Hippocampal formation (tissue), 2 donors: ENCODE measurements at regions not wholly inside any gene's neighbourhood (a gene's known extent, or its start where the extent isn't known, plus 50 kb on each side); places are given as distances from the start of the nearest gene placed in this dataset.

ENCODE experiments used
- DNase-seq, 2 donors: peaks; one replicate each; lab custom pipeline; 2025; lab: John Stamatoyannopoulos, UW

DNA sequence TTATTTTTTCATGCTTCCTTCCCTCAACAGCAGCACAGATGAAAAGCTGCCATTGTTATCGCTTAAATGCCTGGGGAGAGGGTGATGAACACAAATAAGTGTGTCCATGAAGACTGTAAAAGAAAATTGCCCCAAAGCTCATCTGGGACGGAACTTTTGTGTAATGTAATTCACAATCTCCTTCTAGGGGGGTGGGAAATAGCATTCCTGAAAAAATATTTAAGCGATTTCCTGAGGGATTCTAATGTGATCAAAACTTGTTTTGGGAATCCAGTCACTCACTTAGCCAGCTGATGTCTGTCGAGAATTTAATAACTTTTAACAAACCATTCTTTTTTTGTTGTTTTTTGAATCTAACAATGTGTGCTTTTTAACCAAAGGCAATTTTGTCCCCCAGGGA, 427.9 kb downstream of the PLCL1 start:
- DNase-seq = no peak

- no peak for DNase-seq
Observed at GRCh38 chr2:198231562-198231961, 427.2 kb downstream of the PLCL1 start.

DNA sequence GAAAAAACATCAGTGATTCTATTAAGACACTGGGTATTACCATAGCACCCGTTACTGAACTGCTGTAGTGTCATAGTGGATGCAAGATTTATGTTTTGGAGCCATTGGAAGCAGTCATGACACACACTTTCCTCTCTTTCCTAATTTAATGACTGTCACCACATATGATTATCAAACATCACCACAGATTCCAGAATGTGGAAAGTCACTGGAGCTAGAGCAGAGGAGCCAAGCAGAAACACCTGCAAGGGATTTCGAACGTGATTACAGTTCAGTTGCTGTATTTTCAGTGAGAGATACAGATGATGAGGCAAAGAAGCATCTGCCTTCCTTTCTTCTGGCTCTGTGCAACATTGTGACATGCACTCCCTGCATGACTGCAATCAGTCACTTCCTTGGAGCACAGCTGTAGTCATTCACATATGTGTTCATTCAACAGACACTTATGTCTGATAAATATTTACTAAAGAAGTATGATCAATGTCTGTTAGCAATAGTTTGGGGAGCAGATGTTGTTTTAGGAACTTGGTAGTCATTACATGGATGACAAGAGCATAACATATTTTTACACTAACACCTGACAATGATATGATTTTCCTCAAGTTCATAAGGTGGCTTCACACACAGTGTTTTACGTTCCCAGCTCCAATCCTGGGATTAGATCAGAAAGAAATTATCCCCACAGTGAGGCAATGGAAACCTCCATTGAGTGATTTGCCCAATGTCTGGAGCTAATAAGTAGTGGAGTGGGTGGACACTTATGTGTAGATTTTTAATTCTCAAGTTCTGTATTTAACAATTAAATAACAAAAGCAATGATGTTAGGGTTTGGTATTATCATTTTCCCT, 416.6 kb downstream of the PLCL1 start:
- DNase-seq = no peak

DNA sequence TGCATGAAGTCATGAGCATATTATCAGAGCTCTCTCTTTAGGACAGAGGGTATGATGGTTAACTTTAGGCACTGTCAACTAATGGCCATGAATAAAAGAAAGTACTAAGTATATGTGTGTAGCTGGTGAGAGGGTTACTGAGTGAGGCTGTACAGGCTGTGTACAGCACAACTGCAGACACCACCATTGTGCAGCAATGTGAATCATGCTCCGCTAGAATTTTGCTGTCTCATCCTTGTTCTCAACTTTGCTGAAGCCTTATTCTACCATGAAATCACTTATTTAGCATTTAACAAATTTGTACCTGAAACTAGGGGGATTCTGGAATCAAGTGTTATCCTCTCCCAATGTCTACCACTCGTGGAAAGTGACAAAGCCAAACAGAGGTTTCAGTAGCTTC, 414.9 kb downstream of the PLCL1 start:
- DNase-seq = no peak

DNA sequence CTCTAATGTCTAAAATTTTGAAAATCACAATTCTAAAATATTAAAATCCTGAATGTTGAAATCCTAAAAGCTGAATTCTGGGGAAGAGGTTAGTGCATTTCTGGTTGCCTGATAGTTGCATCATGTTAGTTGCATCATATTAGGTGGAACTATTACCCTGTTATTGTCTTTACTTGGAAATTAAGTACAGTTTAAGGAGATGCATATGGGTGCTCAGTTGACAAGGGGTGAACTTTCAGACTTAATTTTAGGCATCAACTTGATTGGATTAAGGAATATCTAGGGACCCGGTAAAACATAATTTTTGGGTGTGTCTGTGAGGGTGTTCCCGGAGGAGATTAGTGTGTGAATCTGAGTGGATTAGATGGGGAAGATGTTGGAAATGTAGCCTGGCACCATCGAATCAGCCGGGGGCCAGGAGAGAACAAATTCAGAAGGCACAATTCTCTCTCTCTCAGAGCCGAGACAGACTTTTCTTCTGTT, 409.8 kb downstream of the PLCL1 start:
- no peak for DNase-seq

GRCh38 chr2:198213253-198213652, 408.9 kb downstream of the PLCL1 start:
- no peak for DNase-seq

GRCh38 chr2:198211706-198212105, 407.3 kb downstream of the PLCL1 start:
- no peak for DNase-seq

DNA sequence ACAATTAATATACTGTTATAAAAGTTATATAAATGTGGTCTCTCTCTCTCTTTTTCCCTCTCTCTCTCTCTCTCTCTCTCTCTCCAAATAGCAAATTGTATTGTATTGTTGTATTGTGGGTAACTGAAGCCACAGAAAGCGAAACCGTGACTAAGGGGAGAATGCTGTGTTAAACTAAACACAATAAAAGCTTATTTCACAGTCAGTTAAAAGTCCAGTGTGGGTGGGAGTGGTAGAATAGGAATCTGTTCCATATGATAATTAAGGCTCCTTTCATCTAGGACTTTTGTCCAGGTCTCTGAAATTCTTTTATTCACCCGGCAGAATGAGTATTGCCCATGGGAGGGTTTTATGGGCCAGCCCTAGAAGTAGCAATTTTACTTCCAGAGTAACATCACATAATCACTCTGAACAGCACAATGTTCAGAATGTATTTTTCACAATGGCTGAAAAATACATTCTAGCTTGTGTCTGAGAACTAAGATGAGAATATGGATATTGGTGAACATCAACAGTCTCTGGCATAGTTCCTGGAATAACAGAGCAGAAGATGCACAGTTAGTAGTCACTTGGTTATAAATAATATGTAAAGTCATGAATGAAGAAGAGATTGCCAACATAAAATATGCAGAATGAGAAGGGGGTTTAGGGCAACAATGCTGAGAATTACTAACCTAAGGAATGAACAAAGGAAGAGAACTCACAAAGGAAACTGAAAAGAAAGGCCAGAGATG, 399.1 kb downstream of the PLCL1 start:
- no peak for DNase-seq
